ENCODE measurements at regions not wholly inside any gene's neighbourhood (a gene's known extent, or its start where the extent isn't known, plus 50 kb on each side); places are given as distances from the start of the nearest gene placed in this dataset.

DNA sequence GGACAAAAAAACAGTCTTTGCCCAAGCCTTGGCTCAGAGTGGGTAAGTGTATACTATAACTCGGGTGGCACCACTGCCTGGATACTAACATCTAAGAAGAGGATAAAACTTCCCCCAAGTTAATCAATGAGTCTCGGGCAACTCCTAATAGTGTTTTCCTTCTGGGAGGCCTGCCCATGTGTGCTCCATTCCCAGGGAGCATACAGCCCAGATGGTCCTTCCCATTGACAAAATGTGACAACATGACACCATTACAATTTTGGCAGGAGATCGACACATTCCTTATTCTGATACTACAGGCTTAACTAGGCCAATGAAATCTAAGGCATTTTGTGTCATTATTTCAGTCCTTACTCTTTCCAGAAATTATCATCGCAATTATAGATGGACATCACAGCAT, 52.7 kb upstream of the CRIM1 start:
- intact Hi-C loops (cut with DNase I), result no loop called here
- TF ChIP-seq, protein P1, sequence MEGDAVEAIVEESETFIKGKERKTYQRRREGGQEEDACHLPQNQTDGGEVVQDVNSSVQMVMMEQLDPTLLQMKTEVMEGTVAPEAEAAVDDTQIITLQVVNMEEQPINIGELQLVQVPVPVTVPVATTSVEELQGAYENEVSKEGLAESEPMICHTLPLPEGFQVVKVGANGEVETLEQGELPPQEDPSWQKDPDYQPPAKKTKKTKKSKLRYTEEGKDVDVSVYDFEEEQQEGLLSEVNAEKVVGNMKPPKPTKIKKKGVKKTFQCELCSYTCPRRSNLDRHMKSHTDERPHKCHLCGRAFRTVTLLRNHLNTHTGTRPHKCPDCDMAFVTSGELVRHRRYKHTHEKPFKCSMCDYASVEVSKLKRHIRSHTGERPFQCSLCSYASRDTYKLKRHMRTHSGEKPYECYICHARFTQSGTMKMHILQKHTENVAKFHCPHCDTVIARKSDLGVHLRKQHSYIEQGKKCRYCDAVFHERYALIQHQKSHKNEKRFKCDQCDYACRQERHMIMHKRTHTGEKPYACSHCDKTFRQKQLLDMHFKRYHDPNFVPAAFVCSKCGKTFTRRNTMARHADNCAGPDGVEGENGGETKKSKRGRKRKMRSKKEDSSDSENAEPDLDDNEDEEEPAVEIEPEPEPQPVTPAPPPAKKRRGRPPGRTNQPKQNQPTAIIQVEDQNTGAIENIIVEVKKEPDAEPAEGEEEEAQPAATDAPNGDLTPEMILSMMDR (IDR thresholded peaks at IDR 0.05), result no peak
- Histone ChIP-seq H3K4me3 (no peak overlapping the region), H3K4me1 (no peaks in the 10 kb centered on the region), H3K27me3 (no peaks in the 10 kb centered on the region), H3K36me3 (no peaks in the 10 kb centered on the region), H3K9me3 (no peaks in the 10 kb centered on the region), H3K27ac (no peak overlapping the region)
- WGBS, 2 donors, result 64 to 77% methylated on average over 4 of the region's 4 CpGs
- FAIRE-seq, result no peak
- no peak for DNase-seq
- ATAC-seq, result no peak

DNA sequence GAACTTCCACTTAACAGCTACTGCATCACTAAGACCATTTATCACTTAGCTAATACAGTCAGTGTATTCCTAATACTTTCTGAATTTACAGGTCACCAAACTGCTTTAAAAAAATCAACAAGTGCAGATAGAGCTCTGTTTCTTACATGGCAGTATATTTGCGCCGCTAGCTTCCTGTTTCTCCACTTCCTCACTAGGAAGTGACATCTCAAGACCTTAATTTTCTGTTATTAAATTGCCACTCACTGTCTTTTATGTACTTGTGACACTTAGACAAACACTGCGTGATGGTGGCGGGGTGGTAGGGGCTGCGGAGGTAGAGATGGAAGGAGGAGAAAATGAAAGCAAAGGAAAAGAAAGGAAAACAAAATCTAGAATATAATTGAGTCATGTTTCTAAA, 53.7 kb upstream of the CRIM1 start:
- H3K4me3 ChIP-seq, result no peak overlapping the region
- H3K27ac ChIP-seq, result no peak overlapping the region
- WGBS, 2 donors, result 64 to 84% methylated on average over 5 of the region's 5 CpGs
- no peak for FAIRE-seq
- no peaks in the 10 kb centered on the region for H3K4me1 ChIP-seq
- H3K27me3 ChIP-seq, result no peaks in the 10 kb centered on the region
- H3K9me3 ChIP-seq, result no peaks in the 10 kb centered on the region
- intact Hi-C loops (cut with DNase I), result no loop called here
- DNase-seq, result no peak
- no peaks in the 10 kb centered on the region for H3K36me3 ChIP-seq
- TF ChIP-seq, protein P1 (IDR thresholded peaks at IDR 0.05), result no peak
- no peak for ATAC-seq

DNA sequence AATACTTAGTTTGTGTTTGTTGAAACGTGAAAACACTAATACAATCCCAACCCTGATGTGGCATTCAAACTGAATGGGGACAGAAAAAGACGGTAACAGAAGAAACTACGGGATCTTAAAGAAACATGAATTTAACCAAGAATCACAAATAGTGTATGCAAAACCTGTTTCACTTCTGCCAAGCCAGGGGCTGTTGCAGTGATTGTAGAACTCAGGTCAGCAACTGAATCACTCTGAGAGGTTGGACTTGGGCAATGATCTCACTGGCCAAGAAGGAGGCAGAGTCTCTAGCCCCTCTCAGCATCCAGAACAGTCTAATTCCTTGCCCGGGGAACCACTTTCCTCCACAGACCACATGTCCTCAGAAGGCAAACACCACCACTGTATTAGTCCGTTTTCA, 54.9 kb upstream of the CRIM1 start:
- ATAC-seq (no peak), DNase-seq (no peak), FAIRE-seq (no peak)
- H3K27ac ChIP-seq, result no peak overlapping the region
- TF ChIP-seq, protein P1 (IDR thresholded peaks at IDR 0.05), result no peak
- H3K4me1 ChIP-seq, result no peaks in the 10 kb centered on the region
- intact Hi-C loops (cut with DNase I), result no loop called here
- no peaks in the 10 kb centered on the region for H3K27me3 ChIP-seq
- 75 to 86% methylated on average over 5 of the region's 5 CpGs for WGBS, 2 donors
- H3K9me3 ChIP-seq, result no peaks in the 10 kb centered on the region
- no peak overlapping the region for H3K4me3 ChIP-seq
- no peaks in the 10 kb centered on the region for H3K36me3 ChIP-seq

DNA sequence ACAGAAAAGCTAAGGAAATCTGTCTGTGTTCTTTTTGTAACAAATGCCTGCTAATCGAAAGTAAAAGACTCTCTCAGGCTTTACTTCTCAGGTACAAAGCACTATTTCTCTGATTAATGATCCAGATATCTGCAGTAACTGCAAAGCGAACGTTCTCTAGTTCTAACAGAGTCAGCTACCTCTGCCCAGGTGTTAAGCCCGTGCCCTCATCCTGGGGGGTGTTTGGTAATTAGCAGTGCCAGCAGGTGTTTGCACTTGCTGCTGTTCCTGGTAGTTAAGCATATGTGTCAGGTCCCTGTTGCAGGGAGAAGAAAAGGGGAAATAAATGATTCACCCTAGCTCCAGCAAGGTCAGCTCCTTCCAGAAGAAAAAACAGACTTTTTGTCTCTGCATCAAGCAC, 58.8 kb upstream of the CRIM1 start:
- peak in 3 of 4 donors; percentile 65 to 81 (median 78) for ATAC-seq
- Histone ChIP-seq H3K27ac (no peak overlapping the region), H3K36me3 (no peaks in the 10 kb centered on the region), H3K27me3 (no peaks in the 10 kb centered on the region), H3K4me1 (no peaks in the 10 kb centered on the region), H3K9me3 (no peaks in the 10 kb centered on the region), H3K4me3 (no peak overlapping the region)
- TF ChIP-seq, protein P1 (IDR thresholded peaks at IDR 0.05), result no peak
- intact Hi-C loops (cut with DNase I), result no loop called here
- FAIRE-seq, result no peak
- peak in 3 of 6 donors; percentile 6 to 40 (median 17) for DNase-seq
- 22 to 27% methylated on average over 4 of the region's 4 CpGs for WGBS, 2 donors

DNA sequence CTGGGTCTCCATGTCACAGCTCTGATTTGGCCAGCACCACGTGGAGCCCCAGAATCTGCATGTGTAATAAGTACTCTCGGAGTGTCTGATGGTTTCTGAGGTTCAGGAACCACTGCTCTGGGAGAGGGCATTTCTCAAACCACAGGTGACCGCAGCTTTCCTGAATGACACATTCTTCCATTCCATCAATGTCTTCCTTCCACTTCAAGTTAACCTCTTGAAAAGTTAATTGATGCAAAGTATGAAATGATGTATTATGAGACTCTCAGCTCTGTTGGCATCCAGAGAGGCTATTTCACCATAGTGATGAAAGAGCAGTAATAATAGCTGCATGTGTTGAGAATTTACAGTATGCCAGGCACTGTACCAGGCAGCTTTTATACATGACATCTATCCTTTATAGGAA, 61.3 kb upstream of the CRIM1 start:
- DNase-seq, result no peak
- Histone ChIP-seq H3K9me3 (no peaks in the 10 kb centered on the region), H3K36me3 (no peaks in the 10 kb centered on the region), H3K27me3 (no peaks in the 10 kb centered on the region), H3K4me3 (no peak overlapping the region), H3K27ac (no peak overlapping the region), H3K4me1 (no peaks in the 10 kb centered on the region)
- WGBS, 2 donors, result 76 to 89% methylated on average over 3 of the region's 3 CpGs
- intact Hi-C loops (cut with DNase I), result no loop called here
- ATAC-seq, result no peak
- no peak for FAIRE-seq
- TF ChIP-seq, protein P1 (IDR thresholded peaks at IDR 0.05), result no peak
